ENCODE measurements at regions not wholly inside any gene's neighbourhood (a gene's known extent, or its start where the extent isn't known, plus 50 kb on each side); places are given as distances from the start of the nearest gene placed in this dataset.

- H3K9me1 ChIP-seq (ENCODE audit: control insufficient read depth, extremely low read depth, insufficient read depth, low read length) = no peaks in the 10 kb centered on the region
- no peak overlapping the region for H3K9ac ChIP-seq (ENCODE audit: control insufficient read depth, extremely low read depth, insufficient read depth, low read length)
- DNase-seq (ENCODE audit: low read depth, low spot score) = no peak
- FAIRE-seq = no peak
- no peaks in the 10 kb centered on the region for H3K9me3 ChIP-seq (ENCODE audit: control insufficient read depth, low read depth, low read length)
- TF ChIP-seq EZH2 (IDR thresholded peaks at IDR 0.05; ENCODE audit: low read length) = no peak
- TF ChIP-seq, protein P1, sequence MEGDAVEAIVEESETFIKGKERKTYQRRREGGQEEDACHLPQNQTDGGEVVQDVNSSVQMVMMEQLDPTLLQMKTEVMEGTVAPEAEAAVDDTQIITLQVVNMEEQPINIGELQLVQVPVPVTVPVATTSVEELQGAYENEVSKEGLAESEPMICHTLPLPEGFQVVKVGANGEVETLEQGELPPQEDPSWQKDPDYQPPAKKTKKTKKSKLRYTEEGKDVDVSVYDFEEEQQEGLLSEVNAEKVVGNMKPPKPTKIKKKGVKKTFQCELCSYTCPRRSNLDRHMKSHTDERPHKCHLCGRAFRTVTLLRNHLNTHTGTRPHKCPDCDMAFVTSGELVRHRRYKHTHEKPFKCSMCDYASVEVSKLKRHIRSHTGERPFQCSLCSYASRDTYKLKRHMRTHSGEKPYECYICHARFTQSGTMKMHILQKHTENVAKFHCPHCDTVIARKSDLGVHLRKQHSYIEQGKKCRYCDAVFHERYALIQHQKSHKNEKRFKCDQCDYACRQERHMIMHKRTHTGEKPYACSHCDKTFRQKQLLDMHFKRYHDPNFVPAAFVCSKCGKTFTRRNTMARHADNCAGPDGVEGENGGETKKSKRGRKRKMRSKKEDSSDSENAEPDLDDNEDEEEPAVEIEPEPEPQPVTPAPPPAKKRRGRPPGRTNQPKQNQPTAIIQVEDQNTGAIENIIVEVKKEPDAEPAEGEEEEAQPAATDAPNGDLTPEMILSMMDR (optimal IDR thresholded peaks at IDR 0.05 in 1 of 3, IDR thresholded peaks at IDR 0.05 in 1 of 3, conservative IDR thresholded peaks at IDR 0.05 in 1 of 3; ENCODE audit: extremely low read depth in 1 of 3, insufficient read depth in 2 of 3, low read length in 3 of 3) = no peak
- H3K4me3 ChIP-seq (ENCODE audit: control insufficient read depth in 2 of 3, extremely low read depth in 1 of 3, insufficient read depth in 2 of 3, low read depth in 1 of 3, low read length in 3 of 3) = no peak overlapping the region
- no peaks in the 10 kb centered on the region for H3K79me2 ChIP-seq (ENCODE audit: control insufficient read depth, insufficient read depth, low read length)
- H3K27me3 ChIP-seq (ENCODE audit: control insufficient read depth, extremely low read depth, insufficient read depth, low read length) = no peaks in the 10 kb centered on the region
- dilution Hi-C loops (cut with MboI; ENCODE audit: extremely low pct_ligation_motif_present, low sequenced_read_pairs) = no loop called here
- no peaks in the 10 kb centered on the region for H3K4me1 ChIP-seq (ENCODE audit: control insufficient read depth, extremely low read depth, insufficient read depth, low read length)
- no peak overlapping the region for H3K4me2 ChIP-seq (ENCODE audit: control insufficient read depth, extremely low read depth, insufficient read depth, low read depth, low read length)
- no peak overlapping the region for H2AFZ ChIP-seq (ENCODE audit: control insufficient read depth, low read length)
- H3K36me3 ChIP-seq (ENCODE audit: control insufficient read depth in 2 of 2, extremely low read depth in 1 of 2, insufficient read depth in 2 of 2, low read length in 2 of 2) = no peaks in the 10 kb centered on the region
- no peak overlapping the region for H3K27ac ChIP-seq (ENCODE audit: control insufficient read depth, insufficient read depth, low read length)
- no peaks in the 10 kb centered on the region for H4K20me1 ChIP-seq (ENCODE audit: control insufficient read depth, extremely low read depth, insufficient read depth, low read length)
Observed at GRCh38 chr3:147851062-147851461, 441.9 kb downstream of the ZIC1 start.

- DNase-seq (ENCODE audit: low read depth, low spot score) (no peak), FAIRE-seq (no peak)
- H3K4me3 ChIP-seq (ENCODE audit: control insufficient read depth in 2 of 3, extremely low read depth in 1 of 3, insufficient read depth in 2 of 3, low read depth in 1 of 3, low read length in 3 of 3) = no peak overlapping the region
- TF ChIP-seq EZH2 (IDR thresholded peaks at IDR 0.05; ENCODE audit: low read length) = no peak
- TF ChIP-seq, protein P1 (optimal IDR thresholded peaks at IDR 0.05 in 1 of 3, IDR thresholded peaks at IDR 0.05 in 1 of 3, conservative IDR thresholded peaks at IDR 0.05 in 1 of 3; ENCODE audit: extremely low read depth in 1 of 3, insufficient read depth in 2 of 3, low read length in 3 of 3) = no peak
- no peak overlapping the region for H3K9ac ChIP-seq (ENCODE audit: control insufficient read depth, extremely low read depth, insufficient read depth, low read length)
- no peak overlapping the region for H2AFZ ChIP-seq (ENCODE audit: control insufficient read depth, low read length)
- H3K4me2 ChIP-seq (ENCODE audit: control insufficient read depth, extremely low read depth, insufficient read depth, low read depth, low read length) = no peak overlapping the region
- no peaks in the 10 kb centered on the region for H3K79me2 ChIP-seq (ENCODE audit: control insufficient read depth, insufficient read depth, low read length)
- H3K9me3 ChIP-seq (ENCODE audit: control insufficient read depth, low read depth, low read length) = no peaks in the 10 kb centered on the region
- H3K27me3 ChIP-seq (ENCODE audit: control insufficient read depth, extremely low read depth, insufficient read depth, low read length) = no peaks in the 10 kb centered on the region
- H3K4me1 ChIP-seq (ENCODE audit: control insufficient read depth, extremely low read depth, insufficient read depth, low read length) = no peaks in the 10 kb centered on the region
- H3K27ac ChIP-seq (ENCODE audit: control insufficient read depth, insufficient read depth, low read length) = no peak overlapping the region
- no peaks in the 10 kb centered on the region for H3K36me3 ChIP-seq (ENCODE audit: control insufficient read depth in 2 of 2, extremely low read depth in 1 of 2, insufficient read depth in 2 of 2, low read length in 2 of 2)
- dilution Hi-C loops (cut with MboI; ENCODE audit: extremely low pct_ligation_motif_present, low sequenced_read_pairs) = no loop called here
- H3K9me1 ChIP-seq (ENCODE audit: control insufficient read depth, extremely low read depth, insufficient read depth, low read length) = no peaks in the 10 kb centered on the region
- H4K20me1 ChIP-seq (ENCODE audit: control insufficient read depth, extremely low read depth, insufficient read depth, low read length) = no peaks in the 10 kb centered on the region
Observed at GRCh38 chr3:147854542-147854941, 445.4 kb downstream of the ZIC1 start.

Measured in keratinocyte (primary cell).